Activated CD4-positive, alpha-beta T cell treated with anti-CD3 and anti-CD28 coated beads, Interleukin-10, Interleukin-2, amounts not matched to agents 100 ng/mL and 50 ng/mL, durations not matched to agents 16 hours and 8 hours (primary cell): ENCODE measurements at regions not wholly inside any gene's neighbourhood (a gene's known extent, or its start where the extent isn't known, plus 50 kb on each side); places are given as distances from the start of the nearest gene placed in this dataset.

Experiments used
- DNase-seq: peaks from one replicate; pipeline ENCODE4 v3.0.0-alpha.2; 2020

GRCh38 chr18:78587626-78588600, 391.7 kb upstream of the SALL3 start:
- DNase-seq = no peak

- DNase-seq = no peak
These were observed 389.6 kb upstream of the SALL3 start for GRCh38 chr18:78589916-78590437.

GRCh38 chr18:78595453-78595852, 384.2 kb upstream of the SALL3 start:
- DNase-seq = no peak

- no peak for DNase-seq
These were observed 383.6 kb upstream of the SALL3 start for GRCh38 chr18:78595924-78596573.

GRCh38 chr18:78596794-78597345, 382.7 kb upstream of the SALL3 start:
- DNase-seq = no peak

GRCh38 chr18:78601349-78601748, 378.3 kb upstream of the SALL3 start:
- DNase-seq = no peak

- no peak for DNase-seq
These were observed 377.7 kb upstream of the SALL3 start for GRCh38 chr18:78601923-78602322.

- no peak for DNase-seq
These were observed 377.2 kb upstream of the SALL3 start for GRCh38 chr18:78602430-78602829.

GRCh38 chr18:78603102-78603983, 376.3 kb upstream of the SALL3 start:
- no peak for DNase-seq

- no peak for DNase-seq
These were observed 374.4 kb upstream of the SALL3 start for GRCh38 chr18:78605255-78605654.

- DNase-seq = no peak
These were observed 372.4 kb upstream of the SALL3 start for GRCh38 chr18:78607221-78607620.

- DNase-seq = no peak
These were observed 371.8 kb upstream of the SALL3 start for GRCh38 chr18:78607784-78608183.

- no peak for DNase-seq
These were observed 369.4 kb upstream of the SALL3 start for GRCh38 chr18:78610179-78610578.

- no peak for DNase-seq
These were observed 368.3 kb upstream of the SALL3 start for GRCh38 chr18:78611201-78611800.

- DNase-seq = no peak
These were observed 367.7 kb upstream of the SALL3 start for GRCh38 chr18:78611869-78612268.

- no peak for DNase-seq
These were observed 367.3 kb upstream of the SALL3 start for GRCh38 chr18:78612318-78612717.

- DNase-seq = no peak
These were observed 366.8 kb upstream of the SALL3 start for GRCh38 chr18:78612801-78613200.

GRCh38 chr18:78618726-78619125, 360.9 kb upstream of the SALL3 start:
- DNase-seq = no peak

GRCh38 chr18:78619854-78620253, 359.8 kb upstream of the SALL3 start:
- no peak for DNase-seq

- no peak for DNase-seq
These were observed 359.3 kb upstream of the SALL3 start for GRCh38 chr18:78620326-78620725.

GRCh38 chr18:78621141-78621755, 358.4 kb upstream of the SALL3 start:
- DNase-seq = no peak
